HEK293 (cell line): ENCODE measurements at regions not wholly inside any gene's neighbourhood (a gene's known extent, or its start where the extent isn't known, plus 50 kb on each side); places are given as distances from the start of the nearest gene placed in this dataset.

Experiments used
- CTCF ChIP-seq: fragments of 450-650 bp; formaldehyde crosslinking; IDR thresholded peaks from 2 replicates; pipeline ENCODE4 v1.5.1; 2016; ENCODE audit warnings: missing biosample characterization, missing genetic modification characterization
- REST ChIP-seq: fragments of 450-650 bp; formaldehyde crosslinking; IDR thresholded peaks from 2 replicates; pipeline ENCODE4 v1.5.1; 2016; ENCODE audit warnings: missing biosample characterization, missing genetic modification characterization
- ZNF114 ChIP-seq: fragments of 450-650 bp; formaldehyde crosslinking; IDR thresholded peaks from 2 replicates; pipeline ENCODE4 v1.5.0; 2017; ENCODE audit warnings: missing biosample characterization, missing genetic modification characterization
- ZNF121 ChIP-seq: fragments of 450-650 bp; formaldehyde crosslinking; IDR thresholded peaks from 2 replicates; pipeline ENCODE4 v1.5.1; 2016; ENCODE audit warnings: missing biosample characterization, missing genetic modification characterization
- ZNF169 ChIP-seq: fragments of 450-650 bp; formaldehyde crosslinking; IDR thresholded peaks from 2 replicates; pipeline ENCODE4 v1.5.1; 2016; ENCODE audit warnings: missing biosample characterization, missing genetic modification characterization

GRCh38 chr2:120878970-120879369, 143.3 kb downstream of the GLI2 start:
- TF ChIP-seq ZNF121 = no peak
- no peak for TF ChIP-seq REST (tag by site-specific recombination)
- no peak for TF ChIP-seq ZNF169
- no peak for TF ChIP-seq CTCF (tag by site-specific recombination)
- TF ChIP-seq ZNF114 (tag by site-specific recombination) = no peak
